GM12874 (cell line): ENCODE measurements at regions not wholly inside any gene's neighbourhood (a gene's known extent, or its start where the extent isn't known, plus 50 kb on each side); places are given as distances from the start of the nearest gene placed in this dataset.

Experiments
- CTCF ChIP-seq: IDR thresholded peaks from 2 replicates; pipeline ENCODE4 v1.5.1; 2011; ENCODE audit warnings: low read depth, mild to moderate bottlenecking, control low read depth, low read length, moderate library complexity; ENCODE audit not compliant: insufficient read depth

- no peak for TF ChIP-seq CTCF
These were observed 887.7 kb downstream of the CDH11 start for GRCh38 chr16:64234200-64234599.

GRCh38 chr16:64225696-64226095, 896.2 kb downstream of the CDH11 start:
- TF ChIP-seq CTCF, result no peak

GRCh38 chr16:64225036-64225435, 896.8 kb downstream of the CDH11 start:
- TF ChIP-seq CTCF, result no peak

- TF ChIP-seq CTCF, result no peak
These were observed 903.9 kb downstream of the CDH11 start for GRCh38 chr16:64217789-64218535.

GRCh38 chr16:64215730-64216129, 906.1 kb downstream of the CDH11 start:
- TF ChIP-seq CTCF, result no peak

- TF ChIP-seq CTCF, result no peak
These were observed 910.5 kb downstream of the CDH11 start for GRCh38 chr16:64211331-64211730.

- TF ChIP-seq CTCF, result no peak
These were observed 915.0 kb downstream of the CDH11 start for GRCh38 chr16:64206862-64207261.

GRCh38 chr16:64203126-64203525, 918.7 kb downstream of the CDH11 start:
- no peak for TF ChIP-seq CTCF
